Coronary artery (tissue), 2 donors: ENCODE measurements at regions not wholly inside any gene's neighbourhood (a gene's known extent, or its start where the extent isn't known, plus 50 kb on each side); places are given as distances from the start of the nearest gene placed in this dataset.
"Not testable (repeated sequence)": the region's sequence is repeated elsewhere in the genome, so short reads cannot be mapped to it uniquely, and the experiment has no call there.

Experiments
- DNase-seq: peaks from one replicate; pipeline ENCODE4 v3.0.0-alpha.2; 2017; ENCODE audit warnings: low spot score
- H3K27ac ChIP-seq, 2 donors: fragments of 200-600 bp; sonication (generic); one replicate each; pipeline ENCODE4 v1.5.1; 2016 to 2019
- H3K4me3 ChIP-seq: fragments of 200-600 bp; sonication (generic); 2 replicates; pipeline ENCODE4 v1.5.1; 2016; ENCODE audit warnings: mild to moderate bottlenecking, moderate library complexity
- TF ChIP-seq, protein P1 (sequence below): fragments of 200-600 bp; sonication (generic); IDR thresholded peaks from one replicate; pipeline ENCODE4 v1.5.1; 2019; ENCODE audit warnings: antibody characterized with exemption

DNA sequence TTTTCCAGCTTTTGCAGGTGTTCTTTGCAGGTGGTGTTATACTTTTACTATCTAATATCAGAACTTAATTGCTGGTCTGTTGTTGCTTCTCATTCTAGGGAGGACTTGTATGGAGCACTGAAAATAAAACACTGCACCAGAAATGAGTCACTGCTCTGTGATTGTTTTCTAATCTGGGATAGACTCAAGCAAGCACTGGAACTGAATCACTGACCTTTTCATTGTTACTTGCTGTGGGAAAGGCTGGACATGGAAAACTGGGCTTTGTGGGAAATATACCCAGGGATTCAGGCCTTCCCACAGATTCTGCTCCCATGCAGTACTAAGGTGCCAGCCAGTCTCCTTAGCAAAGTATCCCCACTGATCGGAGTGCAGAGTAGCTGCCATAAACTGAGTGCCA is 470.0 kb upstream of the GCFC2 start:
- TF ChIP-seq, protein P1, sequence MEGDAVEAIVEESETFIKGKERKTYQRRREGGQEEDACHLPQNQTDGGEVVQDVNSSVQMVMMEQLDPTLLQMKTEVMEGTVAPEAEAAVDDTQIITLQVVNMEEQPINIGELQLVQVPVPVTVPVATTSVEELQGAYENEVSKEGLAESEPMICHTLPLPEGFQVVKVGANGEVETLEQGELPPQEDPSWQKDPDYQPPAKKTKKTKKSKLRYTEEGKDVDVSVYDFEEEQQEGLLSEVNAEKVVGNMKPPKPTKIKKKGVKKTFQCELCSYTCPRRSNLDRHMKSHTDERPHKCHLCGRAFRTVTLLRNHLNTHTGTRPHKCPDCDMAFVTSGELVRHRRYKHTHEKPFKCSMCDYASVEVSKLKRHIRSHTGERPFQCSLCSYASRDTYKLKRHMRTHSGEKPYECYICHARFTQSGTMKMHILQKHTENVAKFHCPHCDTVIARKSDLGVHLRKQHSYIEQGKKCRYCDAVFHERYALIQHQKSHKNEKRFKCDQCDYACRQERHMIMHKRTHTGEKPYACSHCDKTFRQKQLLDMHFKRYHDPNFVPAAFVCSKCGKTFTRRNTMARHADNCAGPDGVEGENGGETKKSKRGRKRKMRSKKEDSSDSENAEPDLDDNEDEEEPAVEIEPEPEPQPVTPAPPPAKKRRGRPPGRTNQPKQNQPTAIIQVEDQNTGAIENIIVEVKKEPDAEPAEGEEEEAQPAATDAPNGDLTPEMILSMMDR = no peak
- Histone ChIP-seq H3K27ac (no peak overlapping the region), H3K4me3 (no peak overlapping the region)
- no peak for DNase-seq

DNA sequence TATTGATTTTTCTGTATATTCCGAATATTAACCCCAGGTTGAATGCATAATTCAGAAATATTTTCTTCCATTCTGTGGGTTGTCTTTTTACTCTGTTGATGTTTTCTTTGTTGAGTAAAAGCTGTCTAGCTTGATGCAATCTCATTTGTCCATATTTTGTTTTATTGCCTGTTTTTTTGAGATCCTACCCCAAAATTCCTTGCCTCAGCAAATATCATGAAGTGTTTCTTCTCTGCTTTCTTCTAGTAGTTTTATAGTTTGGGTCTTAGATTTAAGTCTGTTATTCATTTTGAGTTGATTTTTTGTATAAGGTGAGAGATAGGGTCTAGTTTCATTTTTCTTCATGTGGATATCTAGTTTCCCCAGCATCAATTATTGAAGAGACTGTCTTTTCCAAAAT is 467.9 kb upstream of the GCFC2 start:
- no peak overlapping the region for H3K27ac ChIP-seq
- TF ChIP-seq, protein P1 = no peak
- DNase-seq = no peak
- no peak overlapping the region for H3K4me3 ChIP-seq

DNA sequence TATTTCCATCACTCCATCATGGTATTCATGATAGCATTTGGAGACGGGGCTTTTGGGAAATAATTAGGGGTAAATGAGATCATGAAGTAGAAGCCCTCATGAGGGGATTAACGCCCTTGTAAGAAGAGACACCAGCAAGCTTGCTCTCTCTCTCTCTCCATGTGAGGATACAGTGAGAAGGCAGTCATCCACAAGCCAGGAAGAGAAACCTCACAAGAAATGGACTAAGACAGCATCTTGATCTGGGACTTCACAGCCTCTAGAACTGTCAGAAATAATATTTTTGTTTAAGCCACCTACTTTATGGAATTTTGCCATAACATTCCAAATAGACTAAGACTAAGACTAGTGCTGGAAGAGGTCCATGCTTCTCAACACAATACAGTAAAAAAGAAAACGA is 464.6 kb upstream of the GCFC2 start:
- Histone ChIP-seq H3K27ac (no peak overlapping the region), H3K4me3 (no peak overlapping the region)
- DNase-seq = no peak
- TF ChIP-seq, protein P1 = no peak

DNA sequence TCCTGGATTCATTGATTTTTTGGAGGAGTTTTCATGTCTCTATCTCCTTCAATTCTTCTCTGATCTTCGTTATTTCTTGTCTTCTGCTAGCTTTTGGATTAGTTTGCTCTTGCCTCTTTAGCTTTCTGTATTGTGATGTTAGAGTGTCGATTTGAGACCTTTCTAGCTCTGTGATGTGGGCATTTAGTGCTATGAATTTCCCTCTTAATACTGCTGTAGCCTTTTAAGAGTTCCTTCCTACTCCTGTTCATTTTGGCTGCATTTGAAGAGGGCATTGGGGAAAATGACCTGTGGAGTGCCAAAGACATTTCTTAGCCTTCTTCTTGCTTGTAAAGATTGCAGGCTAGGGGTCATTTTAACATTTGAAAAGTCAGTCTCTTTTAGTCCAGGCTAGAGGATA is 463.8 kb upstream of the GCFC2 start:
- H3K4me3 ChIP-seq = no peak overlapping the region
- TF ChIP-seq, protein P1 = no peak
- H3K27ac ChIP-seq = no peak overlapping the region
- DNase-seq = no peak

DNA sequence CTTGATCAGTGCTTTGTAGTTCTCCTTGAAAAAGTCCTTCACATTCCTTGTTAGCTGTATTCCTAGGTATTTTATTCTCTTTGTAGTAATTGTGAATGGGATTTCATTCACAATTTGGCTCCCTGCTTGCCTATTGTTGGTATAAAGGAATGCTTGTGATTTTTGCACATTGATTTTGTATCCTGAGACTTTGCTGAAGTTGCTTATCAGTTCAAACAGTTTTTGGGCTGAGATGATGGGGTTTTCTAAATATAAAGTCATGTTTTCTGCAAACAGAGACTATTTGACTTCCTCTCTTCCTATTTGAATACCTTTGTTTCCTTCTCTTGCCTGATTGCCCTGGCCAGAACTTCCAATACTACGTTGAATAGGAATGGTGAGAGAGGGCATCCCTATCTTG is 462.5 kb upstream of the GCFC2 start:
- H3K27ac ChIP-seq, H3K4me3 ChIP-seq, DNase-seq: not testable (repeated sequence)

DNA sequence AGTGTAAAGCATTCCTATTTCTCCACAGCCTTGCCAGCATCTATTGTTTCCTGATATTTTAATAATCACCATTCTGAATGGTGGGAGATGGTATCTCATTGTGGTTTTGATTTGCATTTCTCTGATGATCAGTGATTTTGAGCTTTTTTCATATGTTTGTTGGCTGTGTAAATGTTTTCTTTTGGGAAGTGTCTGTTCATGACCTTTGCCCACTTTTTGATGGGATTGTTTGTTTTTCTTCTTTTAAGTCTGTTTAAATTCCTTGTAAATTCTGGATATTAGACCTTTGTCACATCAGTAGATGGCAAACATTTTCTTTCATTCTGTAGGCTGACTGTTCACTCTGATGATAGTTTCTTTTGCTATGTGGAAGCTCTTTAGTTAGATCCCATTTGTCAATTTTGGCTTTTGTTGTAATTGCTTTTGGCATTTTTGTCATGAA is 461.5 kb upstream of the GCFC2 start:
- not testable (repeated sequence) for H3K4me3 ChIP-seq, DNase-seq, H3K27ac ChIP-seq

DNA sequence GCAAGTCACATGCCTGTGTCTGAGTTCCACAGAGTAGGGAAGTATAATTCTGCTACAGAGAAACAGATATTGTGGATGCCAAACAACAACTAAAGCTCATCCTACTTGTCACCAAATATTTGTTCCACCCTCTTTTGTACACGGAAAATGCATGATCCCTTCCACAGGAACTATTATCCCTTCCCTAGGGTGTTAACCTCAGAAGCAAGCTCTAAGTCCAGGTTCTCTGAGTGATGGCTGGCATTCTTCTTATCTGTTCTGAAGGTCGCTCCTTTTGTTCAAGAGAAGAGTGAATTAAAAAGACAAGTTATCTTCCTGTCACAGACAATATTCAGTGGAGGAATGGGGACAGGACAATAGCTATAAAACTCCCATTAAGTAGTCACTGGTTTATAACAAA is 460.1 kb upstream of the GCFC2 start:
- TF ChIP-seq, protein P1 = no peak
- Histone ChIP-seq H3K27ac (no peak overlapping the region), H3K4me3 (no peak overlapping the region)
- no peak for DNase-seq

DNA sequence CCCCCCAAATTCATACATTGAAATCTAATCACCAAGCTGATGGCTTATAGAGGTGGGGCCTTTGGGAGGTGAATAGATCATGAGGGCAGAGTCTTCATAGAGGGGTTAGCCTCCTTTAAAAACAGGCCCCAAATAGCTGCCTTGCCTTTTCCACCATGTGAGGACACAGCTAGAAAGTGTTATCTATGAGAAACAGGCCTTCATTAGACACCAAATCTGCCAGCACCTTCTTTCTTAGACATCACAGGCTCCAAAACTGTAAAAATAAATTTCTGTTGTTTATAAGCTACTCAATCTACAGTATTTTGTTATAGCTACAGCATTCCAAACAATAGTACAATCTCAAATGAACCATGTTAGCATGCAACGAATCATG is 459.3 kb upstream of the GCFC2 start:
- TF ChIP-seq, protein P1 = no peak
- Histone ChIP-seq H3K27ac (no peak overlapping the region), H3K4me3 (no peak overlapping the region)
- DNase-seq = no peak
